SU-DHL-6 (cell line): ENCODE measurements at regions not wholly inside any gene's neighbourhood (a gene's known extent, or its start where the extent isn't known, plus 50 kb on each side); places are given as distances from the start of the nearest gene placed in this dataset.

Experiments used
- CTCF ChIP-seq: fragments of 200-600 bp; sonication (generic); IDR thresholded peaks from one replicate; pipeline ENCODE4 v1.5.1; 2017; ENCODE audit warnings: antibody characterized with exemption, mild to moderate bottlenecking, low read length, moderate library complexity; ENCODE audit not compliant: insufficient read depth, poor library complexity, severe bottlenecking
- EZH2phosphoT487 ChIP-seq: fragments of 200-600 bp; sonication (generic), shearing (Covaris generic); conservative IDR thresholded peaks from 2 replicates; pipeline ENCODE4 v1.6.1; 2018; ENCODE audit warnings: mild to moderate bottlenecking, antibody characterized with exemption, low read length, moderate library complexity, mixed read lengths

DNA sequence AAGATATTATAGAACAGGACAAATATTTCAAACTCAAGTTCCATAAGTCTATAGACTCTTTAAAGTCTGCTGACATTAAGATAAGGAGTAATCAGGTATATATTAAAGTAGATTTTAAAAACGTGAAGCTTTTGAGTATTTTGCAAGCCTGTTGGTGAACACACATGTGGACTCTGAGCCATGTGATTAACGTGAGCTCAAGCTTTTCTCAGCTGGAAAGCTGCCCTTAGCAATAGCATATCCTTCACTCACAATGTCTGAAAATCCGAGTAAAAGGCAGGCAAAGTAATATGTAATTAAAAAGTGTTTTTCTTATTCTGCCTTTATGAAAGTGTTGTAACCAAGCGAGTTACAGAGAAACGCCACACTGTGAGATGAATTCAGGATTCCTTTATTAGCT is 140.5 kb upstream of the AADAT start:
- TF ChIP-seq CTCF, result no peak
- TF ChIP-seq EZH2phosphoT487, result no peak
